ENCODE measurements at regions not wholly inside any gene's neighbourhood (a gene's known extent, or its start where the extent isn't known, plus 50 kb on each side); places are given as distances from the start of the nearest gene placed in this dataset.
"Not testable (repeated sequence)": the region's sequence is repeated elsewhere in the genome, so short reads cannot be mapped to it uniquely, and the experiment has no call there.

GRCh38 chrX:65838674-65839073 lies 171.2 kb downstream of the MSN start:
- ATAC-seq (no peak), DNase-seq (no peak)
- TF ChIP-seq CTCF (IDR thresholded peaks at IDR 0.05) = no peak
- Mint-ChIP-seq H3K4me1 (ENCODE audit: low read depth) (peaks cover 6% of the 10 kb centered on the region), H3K36me3 (ENCODE audit: low read depth) (no peaks in the 10 kb centered on the region), H3K27ac (no peak overlapping the region), H3K4me3 (no peak overlapping the region), H3K9me3 (no peaks in the 10 kb centered on the region), H3K27me3 (no peaks in the 10 kb centered on the region)
- intact Hi-C loops (cut with micrococcal nuclease) = no loop called here
- CTCF ChIA-PET = no interaction called here
- POLR2A ChIA-PET = no interaction called here

GRCh38 chrX:65837875-65838549 lies 170.6 kb downstream of the MSN start:
- TF ChIP-seq CTCF (IDR thresholded peaks at IDR 0.05) = no peak
- no peaks in the 10 kb centered on the region for H3K36me3 Mint-ChIP-seq (ENCODE audit: low read depth)
- no peak overlapping the region for H3K27ac Mint-ChIP-seq
- ChIA-PET POLR2A (no interaction called here), CTCF (no interaction called here)
- no peak overlapping the region for H3K4me3 Mint-ChIP-seq
- no peak for DNase-seq
- H3K4me1 Mint-ChIP-seq (ENCODE audit: low read depth) = peaks cover 6% of the 10 kb centered on the region
- intact Hi-C loops (cut with micrococcal nuclease) = no loop called here
- H3K27me3 Mint-ChIP-seq = no peaks in the 10 kb centered on the region
- ATAC-seq = no peak
- no peaks in the 10 kb centered on the region for H3K9me3 Mint-ChIP-seq

- DNase-seq (no peak), ATAC-seq (no peak)
- H3K9me3 Mint-ChIP-seq = no peaks in the 10 kb centered on the region
- intact Hi-C loops (cut with micrococcal nuclease) = no loop called here
- H3K27ac Mint-ChIP-seq = no peak overlapping the region
- CTCF ChIA-PET = no interaction called here
- H3K4me3 Mint-ChIP-seq = no peak overlapping the region
- H3K4me1 Mint-ChIP-seq (ENCODE audit: low read depth) = no peaks in the 10 kb centered on the region
- no peak for TF ChIP-seq CTCF (IDR thresholded peaks at IDR 0.05)
- H3K27me3 Mint-ChIP-seq = no peaks in the 10 kb centered on the region
- POLR2A ChIA-PET = no interaction called here
- H3K36me3 Mint-ChIP-seq (ENCODE audit: low read depth) = no peaks in the 10 kb centered on the region
Observed at GRCh38 chrX:65831268-65831667, 163.8 kb downstream of the MSN start.

- ATAC-seq (no peak), DNase-seq (no peak)
- Mint-ChIP-seq H3K9me3 (no peaks in the 10 kb centered on the region), H3K4me1 (ENCODE audit: low read depth) (no peaks in the 10 kb centered on the region), H3K27me3 (no peaks in the 10 kb centered on the region), H3K4me3 (no peak overlapping the region), H3K36me3 (ENCODE audit: low read depth) (no peaks in the 10 kb centered on the region), H3K27ac (no peak overlapping the region)
- TF ChIP-seq CTCF (IDR thresholded peaks at IDR 0.05) = no peak
- CTCF ChIA-PET = no interaction called here
- intact Hi-C loops (cut with micrococcal nuclease) = no loop called here
- POLR2A ChIA-PET = no interaction called here
Observed at GRCh38 chrX:65828599-65828998, 161.1 kb downstream of the MSN start.

- intact Hi-C loops (cut with micrococcal nuclease); H3K4me3 Mint-ChIP-seq; H3K36me3 Mint-ChIP-seq (ENCODE audit: low read depth); CTCF ChIA-PET; H3K27me3 Mint-ChIP-seq; ATAC-seq; H3K9me3 Mint-ChIP-seq; H3K27ac Mint-ChIP-seq; DNase-seq; H3K4me1 Mint-ChIP-seq (ENCODE audit: low read depth): not testable (repeated sequence)
- POLR2A ChIA-PET = interaction anchor here (0.7 kb wide), 1 partner anchor 101 kb away, joined by 3 read pairs; no protein-coding TSS in a partner anchor
Observed at GRCh38 chrX:65825226-65825625, 157.8 kb downstream of the MSN start.

Measured in activated CD8-positive, alpha-beta T cell treated with anti-CD3 and anti-CD28 coated beads for 36 hours (primary cell).